ENCODE measurements at regions not wholly inside any gene's neighbourhood (a gene's known extent, or its start where the extent isn't known, plus 50 kb on each side); places are given as distances from the start of the nearest gene placed in this dataset.
"Not testable (repeated sequence)": the region's sequence is repeated elsewhere in the genome, so short reads cannot be mapped to it uniquely, and the experiment has no call there.

DNA sequence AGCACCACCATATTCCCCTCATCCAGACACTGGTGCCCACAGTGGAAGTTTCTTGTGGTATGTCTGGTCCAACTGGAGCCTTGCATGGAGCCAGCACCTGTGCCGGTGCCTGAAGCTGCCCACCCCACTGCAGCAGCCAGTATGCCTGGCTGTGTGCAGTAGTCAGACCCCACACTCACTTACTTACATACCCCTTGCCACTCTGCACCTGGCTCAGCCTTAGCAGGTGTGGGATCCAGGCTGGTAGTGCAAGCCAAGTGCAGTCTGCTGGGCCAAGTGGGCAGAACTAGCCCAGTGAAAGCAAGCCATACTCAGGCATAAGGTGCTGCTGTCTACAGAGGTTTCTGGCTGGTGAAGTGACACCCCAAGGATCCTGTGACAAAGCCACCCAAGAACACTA lies 871.4 kb upstream of the C9orf72 start:
- intact Hi-C loops (cut with DNase I): no loop called here
- no peak for DNase-seq (ENCODE audit: missing footprints)
- ATAC-seq: no peak

DNA sequence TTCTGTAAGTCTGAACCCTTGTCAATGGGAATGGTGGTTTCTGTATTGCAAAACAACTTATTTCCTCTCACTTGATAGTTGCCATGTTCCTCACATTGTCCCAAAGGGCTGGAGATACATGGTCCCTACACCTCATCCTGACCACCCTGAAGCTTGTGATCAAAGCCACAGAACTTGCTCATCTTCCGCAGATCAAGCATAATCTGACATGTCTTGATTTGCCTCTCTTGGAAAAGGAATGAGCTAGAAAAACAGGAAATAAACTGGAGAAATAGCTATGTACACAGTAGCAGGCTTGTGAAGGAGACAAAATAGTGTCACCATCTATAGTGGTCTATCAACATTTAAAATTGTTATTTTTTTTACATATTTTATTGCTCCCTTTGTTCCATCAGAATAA lies 871.9 kb upstream of the C9orf72 start:
- intact Hi-C loops (cut with DNase I): no loop called here
- ATAC-seq (no peak), DNase-seq (ENCODE audit: missing footprints) (no peak)

DNA sequence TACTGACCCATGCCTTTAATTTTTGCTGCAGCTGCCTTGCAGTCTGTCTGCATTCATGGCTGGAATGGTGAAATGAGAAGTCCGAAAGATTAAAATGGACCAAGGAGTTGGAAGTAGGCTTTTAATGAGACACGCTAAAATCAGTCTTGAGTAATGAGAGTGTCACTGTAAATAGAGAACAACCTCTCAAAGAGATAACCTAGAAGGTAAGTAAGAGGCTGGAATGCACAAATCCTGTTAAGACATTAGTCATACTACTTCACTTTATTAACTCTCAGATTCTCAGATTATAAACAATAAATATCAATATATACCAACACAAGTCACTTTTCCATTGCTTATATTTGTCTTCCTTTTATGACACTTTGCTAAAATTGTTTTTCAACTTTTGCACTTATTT lies 880.6 kb upstream of the C9orf72 start:
- ATAC-seq: no peak
- intact Hi-C loops (cut with DNase I): no loop called here
- no peak for DNase-seq (ENCODE audit: missing footprints)

DNA sequence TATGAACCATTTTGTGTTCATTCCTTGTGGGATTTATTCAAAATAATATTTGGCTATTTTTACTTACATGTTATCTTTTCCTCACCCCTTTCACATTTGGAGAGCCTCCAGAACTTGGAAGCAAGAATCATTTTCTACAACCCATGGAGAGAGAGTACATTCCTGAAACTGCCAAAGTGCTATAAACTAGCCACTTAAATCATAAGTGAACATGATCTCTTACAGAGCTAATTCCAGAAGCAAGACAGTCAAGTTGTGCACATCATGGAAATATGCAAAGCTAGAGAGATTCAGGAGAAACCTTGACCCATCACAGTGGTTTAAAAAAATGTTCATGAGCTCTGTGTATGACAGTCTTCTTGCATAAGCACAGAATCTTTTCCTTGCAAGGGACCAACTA lies 883.6 kb upstream of the C9orf72 start:
- DNase-seq (ENCODE audit: missing footprints) (no peak), ATAC-seq (no peak)
- intact Hi-C loops (cut with DNase I): no loop called here

DNA sequence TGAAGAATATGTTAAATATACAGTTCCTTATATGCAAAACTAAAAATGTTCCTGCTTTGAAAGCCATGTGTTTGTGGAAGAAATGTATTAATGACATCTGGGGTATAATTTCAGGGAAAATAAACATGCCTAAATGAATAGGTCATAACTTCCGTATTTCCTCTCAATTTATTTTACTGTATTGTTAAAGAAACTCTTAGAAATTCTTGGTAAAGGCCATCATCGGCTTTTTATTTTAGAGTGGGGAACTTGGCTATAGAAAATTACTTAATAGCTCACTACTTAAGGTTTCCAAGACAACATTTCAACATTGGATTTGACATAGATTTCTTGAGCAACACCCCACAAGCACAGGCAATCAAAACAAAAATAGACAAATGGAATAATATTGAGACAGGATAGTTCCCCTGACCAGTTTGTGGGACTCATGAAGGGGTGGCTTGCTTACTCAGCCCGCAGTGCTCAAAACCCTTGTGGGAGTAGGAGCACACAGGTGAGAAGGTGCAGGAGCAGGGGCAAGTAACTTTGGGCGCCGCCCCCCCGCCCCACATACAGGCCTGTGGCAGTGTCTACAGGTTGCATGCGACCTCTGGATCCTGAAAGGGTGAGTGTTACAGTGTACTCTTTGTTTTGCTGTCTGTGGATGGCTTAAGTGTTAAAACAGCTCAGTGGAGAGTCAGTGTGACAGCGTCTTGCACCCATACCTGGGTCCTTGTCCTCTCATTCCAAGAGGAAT lies 891.4 kb upstream of the C9orf72 start:
- ATAC-seq (no peak), DNase-seq (ENCODE audit: missing footprints) (no peak)
- intact Hi-C loops (cut with DNase I): no loop called here

DNA sequence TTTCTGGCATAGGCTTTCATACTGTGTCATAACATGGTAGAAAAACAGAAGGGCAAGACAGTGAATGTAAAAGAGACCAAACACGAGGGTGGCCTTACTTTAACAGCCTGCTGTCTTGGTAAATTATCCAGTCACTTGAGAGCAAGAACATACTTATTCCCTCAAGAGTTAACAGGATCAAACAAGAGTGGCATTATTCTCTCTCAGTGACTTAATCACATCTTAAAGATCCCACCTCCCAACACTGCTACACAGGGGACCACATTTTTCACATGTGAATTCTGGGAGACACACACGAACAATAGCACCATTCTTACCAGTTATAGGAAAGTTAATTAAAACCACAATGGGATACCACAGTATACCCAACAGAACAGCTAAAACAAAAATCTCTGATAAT lies 898.0 kb upstream of the C9orf72 start:
- ATAC-seq (no peak), DNase-seq (ENCODE audit: missing footprints) (no peak)
- intact Hi-C loops (cut with DNase I): no loop called here

DNA sequence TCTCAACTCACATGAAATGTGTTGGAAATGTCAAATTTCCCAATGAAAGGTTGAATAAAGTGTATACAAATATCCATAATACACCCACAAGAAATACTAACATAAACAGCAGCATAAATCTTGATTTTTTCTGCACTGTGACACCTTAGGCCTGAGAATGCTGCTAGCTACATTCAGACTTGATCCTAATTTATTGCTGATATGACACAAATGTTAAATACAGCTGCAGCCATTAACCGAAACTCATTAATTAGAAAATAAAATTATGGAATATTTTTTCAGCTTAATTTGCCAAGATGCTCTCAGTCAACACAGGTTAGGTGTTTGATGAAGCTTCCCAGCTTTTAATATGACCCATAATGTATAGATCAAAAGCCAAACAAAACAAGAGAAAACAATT lies 914.3 kb upstream of the C9orf72 start:
- DNase-seq (ENCODE audit: missing footprints) (no peak), ATAC-seq (no peak)
- intact Hi-C loops (cut with DNase I): no loop called here

DNA sequence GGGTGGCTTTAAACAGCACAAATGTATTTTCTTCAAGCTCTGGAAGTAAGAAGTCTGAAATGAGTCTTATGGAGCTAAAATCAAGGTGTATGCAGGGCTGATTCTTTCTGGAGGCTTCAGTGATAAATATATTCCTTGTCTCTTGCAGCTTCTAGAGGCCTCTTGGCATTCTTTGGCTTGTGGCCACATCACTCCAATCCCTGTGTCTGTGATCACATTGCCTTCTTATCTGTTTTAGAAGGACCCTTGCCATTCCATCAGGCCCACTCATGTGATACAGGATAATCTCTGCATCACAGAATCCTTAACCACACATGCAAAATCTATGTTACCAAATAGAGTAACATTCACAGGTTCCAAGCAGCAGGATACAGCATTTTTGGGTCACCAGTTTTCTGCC lies 917.8 kb upstream of the C9orf72 start:
- ATAC-seq: no peak
- intact Hi-C loops (cut with DNase I): no loop called here
- DNase-seq (ENCODE audit: missing footprints): no peak

DNA sequence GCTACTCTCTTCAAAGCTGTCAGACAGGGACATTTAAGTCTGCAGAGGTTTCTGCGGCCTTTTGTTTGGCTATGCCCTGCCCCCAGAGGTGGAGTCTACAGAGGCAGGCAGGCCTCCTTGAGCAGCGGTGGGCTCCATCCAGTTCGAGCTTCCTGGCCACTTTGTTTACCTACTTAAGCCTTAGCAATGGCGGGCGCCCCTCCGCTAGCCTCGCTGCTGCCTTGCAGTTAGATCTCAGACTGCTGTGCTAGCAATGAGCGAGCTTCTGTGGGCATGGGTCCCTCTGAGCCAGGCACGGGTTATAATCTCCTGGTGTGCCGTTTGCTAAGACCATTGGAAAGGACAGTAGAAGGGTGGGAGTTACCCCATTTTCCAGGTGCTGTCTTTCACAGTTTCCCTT lies 924.9 kb upstream of the C9orf72 start:
- DNase-seq (ENCODE audit: missing footprints); intact Hi-C loops (cut with DNase I); ATAC-seq: not testable (repeated sequence)

DNA sequence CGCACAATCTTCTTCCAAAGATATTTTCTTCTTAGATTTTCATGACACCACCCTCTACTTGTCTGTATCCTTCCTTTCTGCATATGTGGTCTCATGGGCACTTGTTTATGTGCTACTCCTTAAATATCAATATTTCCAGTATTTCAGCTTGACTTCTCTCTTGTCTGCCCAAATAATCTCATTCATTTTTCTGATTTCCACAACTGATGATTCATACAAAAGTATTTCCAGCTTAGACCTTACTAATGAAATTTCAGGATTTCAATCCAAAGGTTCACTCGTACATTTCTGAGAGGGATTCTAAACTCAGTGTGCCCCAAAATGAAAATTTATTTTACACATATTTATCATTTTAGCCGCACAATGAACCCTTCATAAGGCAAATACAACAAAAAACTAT lies 928.9 kb upstream of the C9orf72 start:
- DNase-seq (ENCODE audit: missing footprints): no peak
- intact Hi-C loops (cut with DNase I): no loop called here

DNA sequence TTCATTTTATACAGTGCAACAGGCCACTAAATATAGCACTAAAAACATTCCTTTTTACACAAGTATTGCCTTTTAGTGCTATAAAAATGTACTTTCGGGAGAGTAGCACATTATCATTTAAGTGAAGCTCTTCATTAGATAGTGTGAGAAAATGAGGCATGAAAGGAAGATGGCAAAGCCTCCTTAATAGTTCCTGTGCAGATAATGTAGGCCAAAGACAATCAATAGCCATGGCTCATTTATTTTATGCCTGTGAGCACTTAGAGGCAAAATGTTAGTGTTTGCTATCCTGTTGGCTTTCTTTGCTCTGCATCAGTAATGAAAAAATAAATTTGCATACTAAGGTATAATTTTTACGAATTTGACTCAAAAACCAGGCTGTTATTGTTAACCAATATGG lies 929.5 kb upstream of the C9orf72 start:
- no peak for ATAC-seq
- no peak for DNase-seq (ENCODE audit: missing footprints)
- intact Hi-C loops (cut with DNase I): no loop called here

More for the DNA sequence above, 928.9 kb upstream of the C9orf72 start:
- no peak for ATAC-seq

DNA sequence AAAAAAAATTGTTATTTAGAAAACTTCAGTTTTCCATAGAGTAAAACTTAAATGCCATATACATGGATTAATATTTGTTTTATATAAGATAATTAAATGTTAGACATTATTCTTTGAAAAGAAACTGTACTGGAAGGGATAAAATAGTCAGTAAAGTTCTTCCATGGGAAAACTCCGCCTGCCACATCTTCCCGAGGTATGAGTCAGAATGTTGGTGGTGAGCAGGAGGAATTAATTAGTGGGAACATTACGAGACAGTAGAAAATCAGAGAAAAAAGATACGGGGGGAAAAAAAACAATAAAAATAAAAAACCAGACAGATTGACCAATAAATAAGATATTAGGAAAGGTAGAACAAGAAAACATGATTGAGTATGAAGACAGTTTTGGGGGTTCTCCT lies 930.3 kb upstream of the C9orf72 start:
- ATAC-seq (no peak), DNase-seq (ENCODE audit: missing footprints) (no peak)
- intact Hi-C loops (cut with DNase I): no loop called here

DNA sequence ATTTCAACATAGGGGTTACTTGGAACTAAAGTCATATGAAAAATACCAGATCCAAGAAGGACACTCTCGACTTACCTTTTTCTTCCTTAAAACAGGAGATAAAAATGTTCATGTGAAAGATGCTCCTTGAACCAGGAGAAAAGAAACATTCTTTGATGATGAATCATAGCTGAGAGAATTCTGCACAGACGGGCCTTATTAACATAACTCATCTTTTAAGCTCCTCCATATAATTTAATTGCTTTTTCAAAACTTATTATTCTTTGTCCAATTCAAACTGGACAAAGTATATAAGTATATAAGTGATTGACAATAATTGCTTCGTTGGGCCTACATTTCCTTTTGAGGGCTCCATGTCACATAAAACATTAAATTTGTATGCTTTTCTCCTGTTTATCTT lies 945.2 kb upstream of the C9orf72 start:
- intact Hi-C loops (cut with DNase I): no loop called here
- ATAC-seq: no peak
- DNase-seq (ENCODE audit: missing footprints): no peak

DNA sequence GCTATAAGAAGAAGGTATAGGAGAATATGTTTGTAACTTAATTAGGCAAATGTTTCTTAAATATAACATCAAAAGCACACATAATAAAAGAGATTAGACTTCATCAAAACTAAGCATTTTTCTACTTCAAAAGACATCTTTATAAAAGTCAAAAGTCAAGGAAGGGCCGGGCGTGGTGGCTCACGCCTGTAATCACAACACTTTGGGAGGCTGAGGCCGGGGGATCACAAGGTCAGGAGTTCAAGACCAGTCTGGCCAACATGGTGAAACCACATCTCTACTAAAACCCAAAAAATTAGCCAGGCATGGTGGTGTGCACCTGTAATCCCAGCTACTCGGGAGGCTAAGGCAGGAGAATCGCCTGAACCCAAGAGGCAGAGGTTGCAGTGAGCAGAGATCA lies 951.0 kb upstream of the C9orf72 start:
- ATAC-seq; intact Hi-C loops (cut with DNase I): not testable (repeated sequence)
- DNase-seq (ENCODE audit: missing footprints): peak; percentile 58

DNA sequence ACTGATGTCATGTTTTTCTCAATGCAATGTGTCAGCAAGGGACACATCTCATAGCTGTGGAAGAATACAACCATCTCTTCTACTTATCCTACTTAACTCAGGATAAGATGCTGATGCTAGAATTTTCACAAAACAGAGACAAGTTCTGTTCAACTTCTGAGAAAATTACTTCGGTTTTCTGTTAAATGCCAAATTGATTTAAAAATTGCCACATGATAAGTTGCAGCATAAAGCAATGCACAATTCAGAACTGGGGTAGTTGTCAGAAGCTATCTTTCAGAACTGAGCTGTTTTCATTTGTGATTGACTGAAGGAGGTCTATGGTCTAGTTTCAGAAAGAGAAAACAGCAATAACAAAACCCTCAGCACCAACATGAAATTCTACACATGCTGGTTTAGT lies 954.8 kb upstream of the C9orf72 start:
- intact Hi-C loops (cut with DNase I): no loop called here

DNA sequence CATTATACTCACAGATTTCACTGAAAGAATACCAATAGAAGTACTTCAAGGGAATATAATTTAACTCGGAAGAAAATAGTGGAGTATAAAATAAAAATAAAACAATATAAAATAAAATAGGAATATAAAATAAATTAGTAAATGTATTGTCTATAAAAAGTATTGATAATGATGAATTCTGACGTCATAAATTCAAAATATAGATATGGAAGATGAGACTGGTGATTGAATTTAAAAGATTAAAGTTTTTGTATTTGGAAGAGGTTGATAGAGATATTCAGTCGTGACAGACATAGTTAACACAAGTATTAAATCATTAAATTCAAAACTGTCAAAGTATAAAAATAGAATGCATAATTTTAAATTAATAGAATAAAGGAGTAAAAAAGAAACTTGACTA lies 964.9 kb upstream of the C9orf72 start:
- DNase-seq (ENCODE audit: missing footprints) (no peak), ATAC-seq (no peak)
- intact Hi-C loops (cut with DNase I): no loop called here

More for the DNA sequence above, 954.8 kb upstream of the C9orf72 start:
- no peak for DNase-seq (ENCODE audit: missing footprints)
- ATAC-seq: no peak

DNA sequence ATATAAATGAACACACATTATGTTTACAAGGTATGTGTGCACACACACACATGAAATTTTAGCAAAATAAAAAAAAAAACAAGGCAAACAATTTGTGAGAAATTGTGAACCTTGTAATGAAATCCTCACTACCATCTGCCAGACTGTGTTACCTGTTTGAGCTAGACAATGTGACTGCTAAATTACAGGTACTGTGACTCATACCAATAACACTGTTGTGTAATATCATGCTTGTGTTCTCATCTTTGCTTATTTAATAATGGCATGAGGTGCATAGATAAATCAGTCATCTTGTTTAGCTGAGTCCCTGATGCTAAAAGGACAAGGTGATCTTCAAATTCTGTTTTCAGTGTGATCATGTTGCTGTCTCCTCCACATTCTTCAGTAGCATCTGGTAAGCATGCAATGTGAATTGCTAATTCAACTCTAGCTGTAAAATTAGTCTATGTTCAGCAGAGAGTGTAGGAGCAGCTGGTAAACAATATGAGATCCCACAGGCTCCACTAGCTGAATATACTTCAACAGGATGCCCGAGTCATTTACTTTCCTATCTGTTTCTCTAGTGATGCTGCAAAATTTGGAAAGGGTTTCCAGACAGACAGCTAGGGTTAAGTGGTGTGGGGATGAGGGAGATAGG lies 966.3 kb upstream of the C9orf72 start:
- ATAC-seq (no peak), DNase-seq (ENCODE audit: missing footprints) (no peak)
- intact Hi-C loops (cut with DNase I): no loop called here

DNA sequence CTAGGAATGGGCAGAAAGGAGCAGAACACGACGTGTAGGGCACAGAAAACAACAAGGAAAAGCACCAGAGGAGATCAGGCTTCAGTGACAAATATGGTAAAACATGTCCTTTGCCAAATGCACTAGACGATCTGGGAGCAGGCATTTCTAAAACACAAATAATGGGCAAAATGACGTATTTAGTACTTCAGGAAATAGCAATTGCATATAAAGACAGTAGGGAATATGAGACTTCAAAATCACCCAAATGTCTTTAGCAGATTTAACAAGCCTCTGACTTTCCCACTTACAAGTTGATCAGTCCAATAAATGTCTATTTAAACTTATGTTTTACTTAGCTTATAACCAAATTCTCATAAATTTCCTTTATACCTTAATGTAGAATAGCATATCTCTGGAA lies 969.6 kb upstream of the C9orf72 start:
- intact Hi-C loops (cut with DNase I): no loop called here
- ATAC-seq: no peak
- DNase-seq (ENCODE audit: missing footprints): no peak

DNA sequence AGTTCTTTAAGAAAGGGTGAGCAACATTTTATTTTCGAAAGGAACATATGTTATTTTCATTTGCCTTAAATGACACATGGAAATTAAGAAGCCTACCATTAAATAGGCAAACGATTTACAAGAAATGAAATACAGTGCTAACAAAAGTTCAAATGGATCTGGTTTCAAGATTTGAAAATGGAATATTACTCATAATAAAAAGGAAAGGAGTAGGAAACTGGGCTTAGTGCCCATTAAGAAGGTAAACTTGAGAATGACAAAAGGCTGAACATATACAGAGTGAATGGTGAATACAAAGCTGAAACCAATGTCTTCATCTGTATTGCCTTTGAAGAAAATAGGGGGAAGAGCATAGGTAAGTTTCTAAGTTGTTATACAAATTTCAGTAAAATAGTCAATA lies 974.2 kb upstream of the C9orf72 start:
- DNase-seq (ENCODE audit: missing footprints) (no peak), ATAC-seq (no peak)
- intact Hi-C loops (cut with DNase I): no loop called here

DNA sequence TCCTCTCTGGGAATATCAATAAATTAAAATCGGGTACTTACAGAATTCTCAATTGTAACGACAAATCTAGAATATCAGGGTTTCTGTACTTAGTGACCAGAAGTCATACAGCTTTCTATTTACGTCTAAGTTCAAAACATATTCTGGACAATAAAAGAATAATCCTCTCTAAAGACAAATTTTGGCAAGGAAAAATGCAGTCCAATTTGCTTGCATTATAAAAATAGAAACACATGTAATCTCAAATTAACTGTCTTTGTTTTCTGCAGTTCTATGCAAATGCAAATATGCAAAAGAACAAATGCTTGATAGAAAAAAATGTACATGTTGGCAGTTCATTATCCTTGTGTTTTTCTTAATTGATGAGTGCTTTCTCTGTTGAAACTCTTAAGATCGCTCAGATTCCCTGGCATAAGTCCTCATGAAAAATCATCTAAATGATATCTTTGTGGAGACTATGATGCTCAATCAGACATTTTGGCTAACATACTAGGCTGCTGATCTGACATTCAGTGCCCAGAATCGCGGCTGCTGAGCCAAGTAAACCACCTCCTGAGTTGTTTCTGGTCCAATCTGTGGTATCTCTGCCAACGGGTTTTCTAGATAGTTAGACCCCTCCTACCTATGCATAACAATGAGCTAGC lies 990.1 kb upstream of the C9orf72 start:
- intact Hi-C loops (cut with DNase I): no loop called here
- no peak for DNase-seq (ENCODE audit: missing footprints)
- ATAC-seq: no peak

Data from Right ventricle myocardium inferior (tissue), 1 donor.